ENCODE measurements at regions not wholly inside any gene's neighbourhood (a gene's known extent, or its start where the extent isn't known, plus 50 kb on each side); places are given as distances from the start of the nearest gene placed in this dataset.

GRCh38 chr5:165809914-165810313 lies 2304.5 kb downstream of the MAT2B start:
- H3K4me3 Mint-ChIP-seq (ENCODE audit: low read depth): no peak overlapping the region
- no peaks in the 10 kb centered on the region for H3K9me3 Mint-ChIP-seq (ENCODE audit: low read depth)
- no peak overlapping the region for H3K27ac Mint-ChIP-seq
- DNase-seq (ENCODE audit: low spot score, unreplicated experiment): no peak
- no peaks in the 10 kb centered on the region for H3K36me3 Mint-ChIP-seq (ENCODE audit: insufficient read depth)
- no peak for TF ChIP-seq CTCF (IDR thresholded peaks at IDR 0.05; ENCODE audit: unreplicated experiment)
- H3K4me1 Mint-ChIP-seq (ENCODE audit: low read depth): no peaks in the 10 kb centered on the region
- H3K27me3 Mint-ChIP-seq: no peaks in the 10 kb centered on the region

GRCh38 chr5:165829504-165829903 lies 2324.1 kb downstream of the MAT2B start:
- Mint-ChIP-seq H3K9me3 (ENCODE audit: low read depth) (no peaks in the 10 kb centered on the region), H3K27me3 (no peaks in the 10 kb centered on the region), H3K27ac (no peak overlapping the region), H3K4me3 (ENCODE audit: low read depth) (no peak overlapping the region), H3K36me3 (ENCODE audit: insufficient read depth) (no peaks in the 10 kb centered on the region), H3K4me1 (ENCODE audit: low read depth) (no peaks in the 10 kb centered on the region)
- TF ChIP-seq CTCF (IDR thresholded peaks at IDR 0.05; ENCODE audit: unreplicated experiment): no peak
- DNase-seq (ENCODE audit: low spot score, unreplicated experiment): no peak

GRCh38 chr5:165834891-165835290 lies 2329.5 kb downstream of the MAT2B start:
- Mint-ChIP-seq H3K4me1 (ENCODE audit: low read depth) (no peaks in the 10 kb centered on the region), H3K27me3 (no peaks in the 10 kb centered on the region), H3K9me3 (ENCODE audit: low read depth) (no peaks in the 10 kb centered on the region), H3K4me3 (ENCODE audit: low read depth) (no peak overlapping the region), H3K36me3 (ENCODE audit: insufficient read depth) (no peaks in the 10 kb centered on the region), H3K27ac (no peak overlapping the region)
- TF ChIP-seq CTCF (IDR thresholded peaks at IDR 0.05; ENCODE audit: unreplicated experiment): no peak
- DNase-seq (ENCODE audit: low spot score, unreplicated experiment): no peak

GRCh38 chr5:165836046-165836445 lies 2330.6 kb downstream of the MAT2B start:
- Mint-ChIP-seq H3K27ac (no peak overlapping the region), H3K9me3 (ENCODE audit: low read depth) (no peaks in the 10 kb centered on the region), H3K36me3 (ENCODE audit: insufficient read depth) (no peaks in the 10 kb centered on the region), H3K4me1 (ENCODE audit: low read depth) (no peaks in the 10 kb centered on the region), H3K4me3 (ENCODE audit: low read depth) (no peak overlapping the region), H3K27me3 (no peaks in the 10 kb centered on the region)
- no peak for TF ChIP-seq CTCF (IDR thresholded peaks at IDR 0.05; ENCODE audit: unreplicated experiment)
- DNase-seq (ENCODE audit: low spot score, unreplicated experiment): no peak

- no peak for DNase-seq (ENCODE audit: low spot score, unreplicated experiment)
- Mint-ChIP-seq H3K4me1 (ENCODE audit: low read depth) (no peaks in the 10 kb centered on the region), H3K27me3 (no peaks in the 10 kb centered on the region), H3K36me3 (ENCODE audit: insufficient read depth) (no peaks in the 10 kb centered on the region), H3K27ac (no peak overlapping the region), H3K4me3 (ENCODE audit: low read depth) (no peak overlapping the region), H3K9me3 (ENCODE audit: low read depth) (no peaks in the 10 kb centered on the region)
- TF ChIP-seq CTCF (IDR thresholded peaks at IDR 0.05; ENCODE audit: unreplicated experiment): no peak
These were observed 2331.9 kb downstream of the MAT2B start for GRCh38 chr5:165837286-165837685.
